Thymus (tissue), 11 donors: ENCODE measurements at regions not wholly inside any gene's neighbourhood (a gene's known extent, or its start where the extent isn't known, plus 50 kb on each side); places are given as distances from the start of the nearest gene placed in this dataset.
"Not testable (repeated sequence)": the region's sequence is repeated elsewhere in the genome, so short reads cannot be mapped to it uniquely, and the experiment has no call there.

ENCODE experiments used
- DNase-seq, 9 donors: peaks; one replicate each; pipeline ENCODE4 v3.0.0-alpha.2; 2013; ENCODE audit warnings: low spot score in 9 of 9, low read depth in 6 of 9, missing footprints in 1 of 9
- H3K27ac ChIP-seq, 2 donors: one replicate each; pipeline ENCODE4 v1.5.1; 2013; ENCODE audit warnings: control low read depth in 1 of 2, low read depth in 1 of 2, low read length in 1 of 2, mild to moderate bottlenecking in 1 of 2, moderate library complexity in 1 of 2
- H3K27me3 ChIP-seq, 2 donors: one replicate each; pipeline ENCODE4 v1.5.1; 2013; ENCODE audit warnings: low read length in 1 of 2; ENCODE audit not compliant: control insufficient read depth in 2 of 2, insufficient read depth in 1 of 2
- H3K36me3 ChIP-seq, 2 donors: one replicate each; pipeline ENCODE4 v1.5.1; 2013; ENCODE audit warnings: low read length in 1 of 2, mild to moderate bottlenecking in 1 of 2, moderate library complexity in 1 of 2; ENCODE audit not compliant: control insufficient read depth in 2 of 2, insufficient read depth in 2 of 2
- H3K4me1 ChIP-seq, 2 donors: one replicate each; pipeline ENCODE4 v1.5.1; 2013; ENCODE audit warnings: low read length in 2 of 2; ENCODE audit not compliant: control insufficient read depth in 2 of 2, insufficient read depth in 2 of 2
- H3K4me3 ChIP-seq, 2 donors: one replicate each; pipeline ENCODE4 v1.5.1; 2013; ENCODE audit warnings: low read length in 2 of 2, control low read depth in 1 of 2, mild to moderate bottlenecking in 1 of 2
- H3K9me3 ChIP-seq, 2 donors: one replicate each; pipeline ENCODE4 v1.5.1; 2013; ENCODE audit warnings: low read length in 1 of 2, mild to moderate bottlenecking in 1 of 2; ENCODE audit not compliant: control insufficient read depth in 2 of 2, insufficient read depth in 1 of 2
- WGBS: extraction: QIAGEN DNeasy Blood & Tissue Kit; methylation state at CpG from one replicate; pipeline ENCODE4 v1.1.7; 2013; 5-methylcytosine and 5-hydroxymethylcytosine counted together
- donor health status: healthy.

DNA sequence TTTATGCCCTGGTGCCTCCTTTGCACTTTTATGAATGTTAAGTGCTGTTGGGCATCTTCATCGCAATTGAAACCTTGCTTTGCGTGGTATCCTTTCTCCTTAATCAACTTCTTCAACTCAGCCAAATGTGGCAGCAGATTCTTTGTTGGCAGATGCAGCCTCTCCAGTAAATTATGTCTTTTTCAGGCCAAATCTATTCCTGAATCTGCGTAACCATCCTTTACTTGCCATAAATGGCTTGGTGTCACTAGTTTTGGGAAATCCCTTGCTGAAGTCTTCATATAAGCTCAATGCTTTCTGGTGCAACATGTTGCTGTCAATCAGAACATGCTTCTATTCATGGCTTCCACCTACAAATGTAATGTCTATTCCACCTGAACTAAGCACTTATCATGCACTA is 457.5 kb downstream of the FGF13 start:
- Histone ChIP-seq H3K4me1 (no peaks in the 10 kb centered on the region), H3K9me3 (no peaks in the 10 kb centered on the region), H3K36me3 (no peaks in the 10 kb centered on the region), H3K4me3 (no peak overlapping the region), H3K27ac (no peak overlapping the region), H3K27me3 (no peaks in the 10 kb centered on the region)
- 95% methylated on average over 3 of the region's 3 CpGs for WGBS
- DNase-seq = no peak

GRCh38 chrX:138255373-138255772 is 456.1 kb downstream of the FGF13 start:
- Histone ChIP-seq H3K4me3 (no peak overlapping the region), H3K27ac (no peak overlapping the region), H3K9me3 (no peaks in the 10 kb centered on the region), H3K4me1 (no peaks in the 10 kb centered on the region), H3K27me3 (no peaks in the 10 kb centered on the region), H3K36me3 (no peaks in the 10 kb centered on the region)
- no peak for DNase-seq
- 95% methylated on average over 6 of the region's 6 CpGs for WGBS

DNA sequence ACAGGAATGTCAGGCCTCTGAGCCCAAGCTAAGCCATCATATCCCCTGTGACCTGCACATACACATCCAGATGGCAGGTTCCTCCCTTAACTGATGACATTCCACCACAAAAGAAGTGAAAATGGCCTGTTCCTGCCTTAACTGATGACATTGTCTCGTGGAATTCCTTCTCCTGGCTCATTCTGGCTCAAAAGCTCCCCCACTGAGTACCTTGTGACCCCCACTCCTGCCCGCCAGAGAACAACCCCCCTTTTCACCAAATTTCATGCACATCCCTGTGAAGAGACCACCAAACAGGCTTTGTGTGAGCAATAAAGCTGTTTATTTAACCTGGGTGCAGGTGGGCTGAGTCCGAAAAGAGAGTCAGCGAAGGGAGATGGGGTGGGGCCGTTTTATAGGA is 447.4 kb downstream of the FGF13 start:
- H3K36me3 ChIP-seq, H3K27me3 ChIP-seq, H3K4me1 ChIP-seq, H3K27ac ChIP-seq, H3K9me3 ChIP-seq, H3K4me3 ChIP-seq, DNase-seq: not testable (repeated sequence)
- WGBS = 84% methylated on average over 5 of the region's 5 CpGs

GRCh38 chrX:138270931-138271330 is 440.6 kb downstream of the FGF13 start:
- Histone ChIP-seq H3K4me3 (no peak overlapping the region), H3K27me3 (no peaks in the 10 kb centered on the region), H3K27ac (no peak overlapping the region), H3K36me3 (no peaks in the 10 kb centered on the region), H3K9me3 (no peaks in the 10 kb centered on the region), H3K4me1 (no peaks in the 10 kb centered on the region)
- 100% methylated on average over 1 of the region's 1 CpG for WGBS
- no peak for DNase-seq

DNA sequence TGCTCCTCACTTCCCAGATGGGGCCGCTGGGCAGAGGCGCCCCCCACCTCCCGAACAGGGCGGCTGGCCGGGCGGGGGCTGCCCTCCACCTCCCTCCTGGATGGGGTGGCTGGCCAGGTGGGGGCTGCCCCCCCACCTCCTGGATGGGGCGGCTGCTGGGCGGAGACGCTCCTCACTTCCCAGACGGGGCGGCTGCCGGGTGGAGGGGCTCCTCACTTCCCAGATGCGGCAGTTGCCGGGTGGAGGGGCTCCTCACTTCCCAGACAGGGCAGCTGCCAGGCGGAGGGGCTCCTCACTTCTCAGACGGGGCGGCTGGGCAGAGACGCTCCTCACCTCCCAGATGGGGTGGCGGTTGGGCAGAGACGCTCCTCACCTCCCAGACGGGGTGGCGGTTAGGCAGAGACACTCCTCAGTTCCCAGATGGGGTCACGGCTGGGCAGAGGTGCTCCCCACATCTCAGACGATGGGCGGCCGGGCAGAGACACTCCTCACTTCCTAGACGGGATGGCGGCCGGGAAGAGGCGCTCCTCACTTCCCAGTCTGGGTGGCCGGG is 428.8 kb downstream of the FGF13 start:
- not testable (repeated sequence) for H3K36me3 ChIP-seq, H3K4me3 ChIP-seq, H3K9me3 ChIP-seq, DNase-seq, H3K27ac ChIP-seq, H3K27me3 ChIP-seq, H3K4me1 ChIP-seq
- WGBS = 91% methylated on average over 8 of the region's 31 CpGs

DNA sequence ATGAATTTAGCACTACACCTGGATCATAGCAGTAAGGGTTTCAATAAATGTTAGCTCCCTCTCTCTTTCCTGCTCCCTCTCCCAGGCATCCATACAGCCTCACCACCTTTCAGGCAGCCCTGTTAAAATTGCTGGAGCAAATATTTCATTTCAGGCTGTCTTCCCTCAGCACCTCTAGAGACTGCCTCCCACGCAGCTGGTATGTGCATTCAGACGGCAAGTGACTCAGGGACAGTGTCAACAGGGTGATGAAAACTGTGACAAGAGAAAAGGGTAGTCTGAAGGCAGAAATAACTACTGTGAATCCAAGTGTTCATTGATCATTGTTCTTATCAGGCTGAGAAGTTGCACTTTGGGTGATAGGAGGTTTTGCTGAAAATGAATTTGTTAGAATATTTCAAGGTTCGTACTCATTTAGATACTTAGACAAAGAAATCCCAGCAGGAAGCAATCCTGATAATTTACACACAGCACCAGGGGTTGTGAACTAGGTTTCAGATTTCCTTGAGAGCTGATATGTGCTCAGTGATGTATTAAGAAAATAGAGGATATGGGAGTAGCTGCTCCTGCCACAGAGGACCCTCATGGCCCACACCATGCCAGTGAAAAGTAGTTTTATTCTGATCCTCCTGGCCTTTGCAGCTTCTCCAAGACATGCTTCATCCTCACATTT is 424.2 kb downstream of the FGF13 start:
- Histone ChIP-seq H3K4me3 (no peak overlapping the region), H3K27ac (no peak overlapping the region), H3K9me3 (no peaks in the 10 kb centered on the region), H3K36me3 (no peaks in the 10 kb centered on the region), H3K4me1 (no peaks in the 10 kb centered on the region), H3K27me3 (no peaks in the 10 kb centered on the region)
- no peak for DNase-seq
- 92% methylated on average over 3 of the region's 3 CpGs for WGBS

DNA sequence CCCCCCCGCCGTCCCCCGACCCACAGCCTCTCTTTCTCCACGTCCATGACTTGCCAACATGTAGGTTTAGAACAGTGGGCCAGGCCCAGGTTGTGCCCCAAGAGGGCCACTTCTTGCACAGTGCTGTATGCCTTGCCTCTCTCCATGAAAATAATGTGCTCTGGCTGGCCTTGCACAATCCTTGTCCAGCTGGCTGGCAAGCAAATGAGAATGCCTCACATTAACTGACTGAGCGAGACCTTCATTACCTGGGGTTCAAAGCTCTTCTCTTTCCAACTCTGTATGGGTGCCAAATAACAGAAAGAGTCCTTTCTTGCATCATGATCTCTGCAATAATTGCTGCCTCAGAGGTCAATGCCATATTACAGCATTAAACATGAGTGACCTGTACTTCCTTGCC is 416.6 kb downstream of the FGF13 start:
- H3K27me3 ChIP-seq = no peaks in the 10 kb centered on the region

GRCh38 chrX:138298268-138298667 is 413.2 kb downstream of the FGF13 start:
- WGBS = 95% methylated on average over 3 of the region's 3 CpGs
- Histone ChIP-seq H3K4me3 (no peak overlapping the region), H3K36me3 (no peaks in the 10 kb centered on the region), H3K4me1 (no peaks in the 10 kb centered on the region), H3K27me3 (no peaks in the 10 kb centered on the region), H3K27ac (no peak overlapping the region), H3K9me3 (no peaks in the 10 kb centered on the region)
- no peak for DNase-seq

More for the DNA sequence above, 416.6 kb downstream of the FGF13 start:
- no peak overlapping the region for H3K4me3 ChIP-seq
- H3K4me1 ChIP-seq = no peaks in the 10 kb centered on the region
- 67% methylated on average over 5 of the region's 5 CpGs for WGBS
- DNase-seq = no peak
- no peak overlapping the region for H3K27ac ChIP-seq
- H3K36me3 ChIP-seq = no peaks in the 10 kb centered on the region
- no peaks in the 10 kb centered on the region for H3K9me3 ChIP-seq

DNA sequence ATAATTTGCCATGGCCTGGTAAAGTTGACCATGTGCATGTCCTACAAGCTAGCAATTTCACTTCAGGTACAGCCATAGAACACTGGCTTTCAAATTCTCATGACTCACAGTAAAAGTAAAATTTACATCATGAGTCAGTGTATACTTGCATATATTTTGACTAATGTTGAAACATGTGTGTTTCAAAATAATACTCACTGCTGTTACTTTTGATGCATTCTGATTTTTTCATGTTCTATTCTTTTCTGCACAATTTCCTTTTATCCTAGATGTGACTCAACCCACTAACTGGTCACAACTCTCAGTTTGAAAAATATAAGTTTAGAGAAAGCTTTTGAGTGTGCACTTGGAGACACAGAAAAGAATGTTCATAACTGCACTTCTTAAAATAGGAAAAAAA is 365.7 kb downstream of the FGF13 start:
- H3K27me3 ChIP-seq = no peaks in the 10 kb centered on the region
- no peak for DNase-seq
- H3K27ac ChIP-seq = no peak overlapping the region
- no peak overlapping the region for H3K4me3 ChIP-seq
- no peaks in the 10 kb centered on the region for H3K9me3 ChIP-seq
- H3K4me1 ChIP-seq = no peaks in the 10 kb centered on the region
- no peaks in the 10 kb centered on the region for H3K36me3 ChIP-seq
